ENCODE measurements at regions not wholly inside any gene's neighbourhood (a gene's known extent, or its start where the extent isn't known, plus 50 kb on each side); places are given as distances from the start of the nearest gene placed in this dataset.

DNA sequence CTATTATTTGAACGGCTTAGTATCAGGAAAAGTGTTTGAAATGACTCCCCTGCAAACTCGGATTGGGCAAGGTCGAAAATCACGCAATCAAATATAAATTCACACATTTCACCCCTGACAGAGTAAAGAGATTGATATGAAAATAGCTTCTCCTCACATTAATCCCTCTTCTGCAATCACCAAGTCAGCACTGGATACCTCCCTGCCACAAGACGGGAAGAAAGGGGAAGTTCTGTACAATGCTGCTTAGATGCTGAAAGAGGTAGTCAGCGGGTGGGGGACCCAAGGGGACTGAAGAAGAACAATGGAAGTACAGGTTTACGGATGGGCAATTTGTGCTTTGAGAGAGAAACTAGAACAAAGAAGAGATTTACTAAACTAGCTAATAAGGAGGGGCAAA, 72.0 kb upstream of the ANK3 start:
- H3K36me3 ChIP-seq (ENCODE audit: control insufficient read depth in 1 of 2, insufficient read depth in 2 of 2, low read length in 1 of 2), result no peaks in the 10 kb centered on the region
- no peak overlapping the region for H3K4me3 ChIP-seq (ENCODE audit: low read length in 2 of 2)
- H3K27me3 ChIP-seq (ENCODE audit: control insufficient read depth in 1 of 2, insufficient read depth in 2 of 2, low read length in 1 of 2), result no peaks in the 10 kb centered on the region
- ATAC-seq (ENCODE audit: low FRiP score), result no peak
- intact Hi-C loops (cut with DNase I), result no loop called here
- no peak overlapping the region for H3K27ac ChIP-seq (ENCODE audit: low read depth in 1 of 2, low read length in 2 of 2)
- H3K9me3 ChIP-seq (ENCODE audit: control insufficient read depth, low read length), result no peaks in the 10 kb centered on the region
- WGBS, 2 donors, result 94 to 95% methylated on average over 7 of the region's 7 CpGs
- H3K4me1 ChIP-seq (ENCODE audit: control insufficient read depth in 1 of 2, insufficient read depth in 2 of 2, low read length in 2 of 2), result peaks cover 0 to 3% of the 10 kb centered on the region in 2 donors
- no peak for DNase-seq

DNA sequence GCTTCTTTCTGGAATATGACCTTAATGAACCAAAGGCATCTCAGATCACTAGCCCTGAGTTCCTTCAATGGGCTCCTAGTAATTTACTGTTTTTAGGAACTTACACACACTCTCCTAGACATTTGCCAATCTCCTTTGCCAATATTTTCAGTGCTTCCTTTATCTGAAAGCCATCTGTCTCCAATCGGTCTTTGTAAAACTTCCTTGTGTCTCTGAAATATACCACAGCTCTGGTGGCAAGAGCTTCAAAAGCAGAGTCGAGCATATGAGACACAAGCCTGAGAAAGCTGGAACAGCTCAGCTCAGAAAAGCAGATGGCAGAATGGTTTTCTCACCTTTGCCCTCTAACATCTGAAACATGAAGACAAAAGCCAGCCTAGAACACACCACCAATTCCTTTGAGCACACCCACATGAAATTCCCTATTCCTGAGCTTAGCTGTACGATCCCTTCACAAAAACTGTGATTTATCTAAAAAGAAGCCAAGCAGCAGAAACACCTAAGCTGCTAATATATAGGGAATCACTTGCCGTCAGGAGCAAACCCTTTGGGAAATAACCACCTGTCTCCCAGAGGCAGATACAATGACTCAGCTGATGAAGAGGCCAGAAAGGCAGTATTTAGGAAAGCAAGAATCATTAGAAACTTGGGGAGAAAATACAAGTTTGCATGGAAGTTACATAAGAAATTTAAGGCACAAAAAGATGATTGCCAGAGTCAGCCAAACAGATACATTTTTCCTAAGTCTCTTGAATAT, 70.2 kb upstream of the ANK3 start:
- no peaks in the 10 kb centered on the region for H3K36me3 ChIP-seq (ENCODE audit: control insufficient read depth in 1 of 2, insufficient read depth in 2 of 2, low read length in 1 of 2)
- H3K4me3 ChIP-seq (ENCODE audit: low read length in 2 of 2), result no peak overlapping the region
- 45 to 75% methylated on average over 4 of the region's 4 CpGs for WGBS, 2 donors
- intact Hi-C loops (cut with DNase I), result no loop called here
- no peak overlapping the region for H3K27ac ChIP-seq (ENCODE audit: low read depth in 1 of 2, low read length in 2 of 2)
- H3K4me1 ChIP-seq (ENCODE audit: control insufficient read depth in 1 of 2, insufficient read depth in 2 of 2, low read length in 2 of 2), result peaks cover 0 to 3% of the 10 kb centered on the region in 2 donors
- no peaks in the 10 kb centered on the region for H3K9me3 ChIP-seq (ENCODE audit: control insufficient read depth, low read length)
- no peaks in the 10 kb centered on the region for H3K27me3 ChIP-seq (ENCODE audit: control insufficient read depth in 1 of 2, insufficient read depth in 2 of 2, low read length in 1 of 2)
- ATAC-seq (ENCODE audit: low FRiP score) (no peak), DNase-seq (no peak)

DNA sequence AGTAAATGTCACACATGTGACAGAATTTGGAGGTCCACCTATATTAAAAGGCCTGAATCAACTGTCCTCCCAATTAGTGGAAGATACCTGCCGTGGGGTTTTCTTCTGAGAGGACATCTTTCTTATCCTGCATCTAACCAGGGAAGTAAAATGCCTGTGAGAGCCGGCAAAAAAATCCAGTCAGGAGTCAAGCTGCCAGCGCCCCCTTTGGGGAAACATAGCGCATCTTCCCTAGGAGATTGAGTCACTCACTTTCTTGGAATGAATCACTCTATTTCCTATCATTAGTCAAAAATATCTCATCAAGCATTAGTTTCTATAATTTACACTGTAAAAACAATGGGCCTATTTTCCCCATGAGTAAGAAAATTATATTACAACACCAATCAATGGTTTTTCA, 66.4 kb upstream of the ANK3 start:
- H3K4me1 ChIP-seq (ENCODE audit: control insufficient read depth in 1 of 2, insufficient read depth in 2 of 2, low read length in 2 of 2), result no peaks in the 10 kb centered on the region
- H3K27me3 ChIP-seq (ENCODE audit: control insufficient read depth in 1 of 2, insufficient read depth in 2 of 2, low read length in 1 of 2), result no peaks in the 10 kb centered on the region
- H3K36me3 ChIP-seq (ENCODE audit: control insufficient read depth in 1 of 2, insufficient read depth in 2 of 2, low read length in 1 of 2), result no peaks in the 10 kb centered on the region
- H3K27ac ChIP-seq (ENCODE audit: low read depth in 1 of 2, low read length in 2 of 2), result no peak overlapping the region
- DNase-seq (no peak), ATAC-seq (ENCODE audit: low FRiP score) (no peak)
- 89 to 90% methylated on average over 4 of the region's 4 CpGs for WGBS, 2 donors
- intact Hi-C loops (cut with DNase I), result no loop called here
- no peaks in the 10 kb centered on the region for H3K9me3 ChIP-seq (ENCODE audit: control insufficient read depth, low read length)
- no peak overlapping the region for H3K4me3 ChIP-seq (ENCODE audit: low read length in 2 of 2)

DNA sequence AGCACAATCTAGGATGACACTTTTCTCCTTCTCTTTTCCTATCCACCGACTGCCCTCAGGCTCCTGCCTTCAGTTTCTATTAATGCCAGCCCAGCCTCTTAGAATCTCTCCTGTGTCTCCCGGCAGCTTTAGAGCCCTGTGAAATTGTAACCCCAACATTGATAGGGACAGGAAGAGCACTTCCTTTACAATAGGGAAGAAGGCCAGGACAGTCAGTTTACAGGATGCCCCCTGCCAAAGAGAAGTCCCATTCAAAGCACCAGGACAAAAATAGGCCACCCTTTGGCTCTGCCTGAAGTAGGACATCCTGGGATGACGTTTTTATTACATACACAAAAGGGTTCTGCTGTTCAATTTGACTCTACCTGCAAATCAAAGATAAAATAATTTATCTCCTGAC, 64.7 kb upstream of the ANK3 start:
- no peak overlapping the region for H3K4me3 ChIP-seq (ENCODE audit: low read length in 2 of 2)
- no peaks in the 10 kb centered on the region for H3K36me3 ChIP-seq (ENCODE audit: control insufficient read depth in 1 of 2, insufficient read depth in 2 of 2, low read length in 1 of 2)
- DNase-seq (no peak), ATAC-seq (ENCODE audit: low FRiP score) (no peak)
- no peaks in the 10 kb centered on the region for H3K4me1 ChIP-seq (ENCODE audit: control insufficient read depth in 1 of 2, insufficient read depth in 2 of 2, low read length in 2 of 2)
- no peaks in the 10 kb centered on the region for H3K27me3 ChIP-seq (ENCODE audit: control insufficient read depth in 1 of 2, insufficient read depth in 2 of 2, low read length in 1 of 2)
- no peaks in the 10 kb centered on the region for H3K9me3 ChIP-seq (ENCODE audit: control insufficient read depth, low read length)
- intact Hi-C loops (cut with DNase I), result no loop called here
- 55 to 68% methylated on average over 3 of the region's 3 CpGs for WGBS, 2 donors
- H3K27ac ChIP-seq (ENCODE audit: low read depth in 1 of 2, low read length in 2 of 2), result no peak overlapping the region

DNA sequence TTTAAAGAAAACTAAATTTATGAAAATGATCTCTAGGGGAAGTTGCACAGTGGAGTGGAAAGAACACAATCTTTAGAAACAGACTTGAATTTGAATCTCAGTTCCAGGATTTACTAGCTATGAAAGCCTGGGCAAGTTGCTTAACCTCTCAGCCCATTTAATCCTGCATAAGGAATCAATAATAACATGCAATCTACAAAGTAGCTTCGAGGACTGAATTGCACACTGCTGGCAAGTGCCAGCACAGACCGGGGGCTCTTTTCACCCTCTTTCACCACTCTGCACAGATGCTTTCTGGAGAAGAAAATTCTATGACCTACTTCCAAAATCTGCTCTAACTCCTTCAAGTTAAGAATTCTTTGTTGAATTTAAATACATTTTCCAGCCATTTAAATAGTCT, 63.4 kb upstream of the ANK3 start:
- DNase-seq (no peak), ATAC-seq (ENCODE audit: low FRiP score) (no peak)
- Histone ChIP-seq H3K9me3 (ENCODE audit: control insufficient read depth, low read length) (no peaks in the 10 kb centered on the region), H3K27ac (ENCODE audit: low read depth in 1 of 2, low read length in 2 of 2) (no peak overlapping the region), H3K36me3 (ENCODE audit: control insufficient read depth in 1 of 2, insufficient read depth in 2 of 2, low read length in 1 of 2) (no peaks in the 10 kb centered on the region), H3K4me3 (ENCODE audit: low read length in 2 of 2) (no peak overlapping the region), H3K27me3 (ENCODE audit: control insufficient read depth in 1 of 2, insufficient read depth in 2 of 2, low read length in 1 of 2) (no peaks in the 10 kb centered on the region), H3K4me1 (ENCODE audit: control insufficient read depth in 1 of 2, insufficient read depth in 2 of 2, low read length in 2 of 2) (no peaks in the 10 kb centered on the region)
- 14 to 25% methylated on average over 2 of the region's 2 CpGs for WGBS, 2 donors
- intact Hi-C loops (cut with DNase I), result no loop called here

DNA sequence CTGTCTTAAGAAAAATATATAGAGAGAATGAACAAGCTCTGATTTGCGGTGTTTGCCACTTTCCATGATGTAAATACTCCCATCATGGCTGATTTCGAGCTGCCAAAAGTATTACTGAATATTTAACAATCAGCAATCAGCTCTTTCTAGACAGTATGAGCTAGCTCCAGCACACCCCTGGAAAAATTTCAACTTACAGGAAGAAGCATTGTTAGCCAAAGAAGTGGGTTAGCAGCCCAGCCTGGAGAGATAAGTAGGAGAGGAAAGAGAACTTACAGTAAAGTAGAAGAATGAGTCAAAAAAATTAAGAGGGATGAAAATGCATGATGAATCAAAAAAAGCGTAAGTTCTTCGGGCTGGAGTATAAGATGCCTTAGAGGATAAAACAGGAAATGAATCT, 60.6 kb upstream of the ANK3 start:
- Histone ChIP-seq H3K36me3 (ENCODE audit: control insufficient read depth in 1 of 2, insufficient read depth in 2 of 2, low read length in 1 of 2) (no peaks in the 10 kb centered on the region), H3K9me3 (ENCODE audit: control insufficient read depth, low read length) (no peaks in the 10 kb centered on the region), H3K4me1 (ENCODE audit: control insufficient read depth in 1 of 2, insufficient read depth in 2 of 2, low read length in 2 of 2) (peaks cover 0 to 2% of the 10 kb centered on the region in 2 donors), H3K4me3 (ENCODE audit: low read length in 2 of 2) (no peak overlapping the region), H3K27ac (ENCODE audit: low read depth in 1 of 2, low read length in 2 of 2) (no peak overlapping the region), H3K27me3 (ENCODE audit: control insufficient read depth in 1 of 2, insufficient read depth in 2 of 2, low read length in 1 of 2) (no peaks in the 10 kb centered on the region)
- WGBS, 2 donors, result 87 to 94% methylated on average over 4 of the region's 4 CpGs
- DNase-seq, result no peak
- ATAC-seq (ENCODE audit: low FRiP score), result no peak
- intact Hi-C loops (cut with DNase I), result no loop called here

DNA sequence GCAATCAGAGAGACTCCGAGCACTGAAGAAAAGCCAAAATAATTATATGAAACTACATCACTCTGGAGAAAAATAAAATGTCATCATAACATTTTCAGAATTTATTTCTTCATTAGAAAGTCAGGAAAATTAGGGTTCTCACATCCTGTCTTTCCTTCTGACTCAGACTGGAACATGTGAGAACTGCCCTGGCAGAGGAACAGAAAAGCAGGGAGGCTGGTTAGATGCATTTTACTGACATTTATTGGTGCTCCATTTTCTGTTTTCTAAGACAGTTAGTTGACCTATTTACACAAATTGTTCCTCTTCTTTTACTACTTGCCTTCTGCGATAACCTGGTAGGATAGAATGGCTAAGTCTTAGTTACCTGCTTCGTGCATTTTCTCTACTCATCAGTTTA, 58.6 kb upstream of the ANK3 start:
- DNase-seq, result no peak
- 70 to 71% methylated on average over 3 of the region's 3 CpGs for WGBS, 2 donors
- no peak for ATAC-seq (ENCODE audit: low FRiP score)
- no peaks in the 10 kb centered on the region for H3K27me3 ChIP-seq (ENCODE audit: control insufficient read depth in 1 of 2, insufficient read depth in 2 of 2, low read length in 1 of 2)
- H3K9me3 ChIP-seq (ENCODE audit: control insufficient read depth, low read length), result no peaks in the 10 kb centered on the region
- H3K4me3 ChIP-seq (ENCODE audit: low read length in 2 of 2), result no peak overlapping the region
- intact Hi-C loops (cut with DNase I), result loop anchor here in 1 of 2 donors (5.0 kb wide), 1 partner anchor 34 kb away; no protein-coding TSS in a partner anchor
- no peak overlapping the region for H3K27ac ChIP-seq (ENCODE audit: low read depth in 1 of 2, low read length in 2 of 2)
- H3K36me3 ChIP-seq (ENCODE audit: control insufficient read depth in 1 of 2, insufficient read depth in 2 of 2, low read length in 1 of 2), result no peaks in the 10 kb centered on the region
- H3K4me1 ChIP-seq (ENCODE audit: control insufficient read depth in 1 of 2, insufficient read depth in 2 of 2, low read length in 2 of 2), result peaks cover 2% of the 10 kb centered on the region in 2 donors

DNA sequence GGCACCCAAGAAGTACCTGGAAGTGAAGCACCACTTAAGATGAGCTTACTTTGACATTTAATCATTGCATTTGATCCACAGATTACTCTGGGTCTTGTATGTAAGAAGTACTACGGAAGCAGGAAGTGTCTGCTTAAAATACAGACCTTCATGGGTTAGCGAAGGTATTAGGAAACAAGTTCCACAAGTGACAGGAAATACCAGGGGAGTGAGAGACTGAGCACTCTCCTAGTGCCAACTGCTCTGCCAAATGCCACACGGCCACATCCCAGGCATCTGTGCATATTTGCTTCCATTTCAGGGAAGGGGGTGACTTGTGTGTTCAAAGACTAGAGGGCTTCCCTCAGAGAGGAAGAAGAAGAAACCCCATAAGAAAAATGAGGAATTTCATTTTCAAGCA, 57.2 kb upstream of the ANK3 start:
- no peak for ATAC-seq (ENCODE audit: low FRiP score)

More for the DNA sequence above, 57.2 kb upstream of the ANK3 start:
- H3K36me3 ChIP-seq (ENCODE audit: control insufficient read depth in 1 of 2, insufficient read depth in 2 of 2, low read length in 1 of 2), result no peaks in the 10 kb centered on the region
- peak in 1 of 2 donors; percentile 59 for DNase-seq
- intact Hi-C loops (cut with DNase I), result loop anchor here in 1 of 2 donors (2.0 to 5.0 kb wide), 3 partner anchors 35 to 200 kb away; no protein-coding TSS in a partner anchor
- no peaks in the 10 kb centered on the region for H3K27me3 ChIP-seq (ENCODE audit: control insufficient read depth in 1 of 2, insufficient read depth in 2 of 2, low read length in 1 of 2)
- H3K9me3 ChIP-seq (ENCODE audit: control insufficient read depth, low read length), result no peaks in the 10 kb centered on the region
- H3K4me3 ChIP-seq (ENCODE audit: low read length in 2 of 2), result no peak overlapping the region
- H3K4me1 ChIP-seq (ENCODE audit: control insufficient read depth in 1 of 2, insufficient read depth in 2 of 2, low read length in 2 of 2), result peaks cover 2% of the 10 kb centered on the region in 2 donors
- WGBS, 2 donors, result 0 to 2% methylated on average over 3 of the region's 3 CpGs
- peak overlapping the region in 1 of 2 donors; percentile 40 for H3K27ac ChIP-seq (ENCODE audit: low read depth in 1 of 2, low read length in 2 of 2)
